Brain microvascular endothelial cell (primary cell): ENCODE measurements at regions not wholly inside any gene's neighbourhood (a gene's known extent, or its start where the extent isn't known, plus 50 kb on each side); places are given as distances from the start of the nearest gene placed in this dataset.

Source experiments
- DNase-seq: peaks from one replicate; pipeline ENCODE4 v3.0.0-alpha.2; 2020
- H3K27ac ChIP-seq: fragments of 250-450 bp; sonication (Bioruptor Pico); 2 replicates; pipeline ENCODE4 v1.5.1; 2020; ENCODE audit warnings: mild to moderate bottlenecking, moderate library complexity
- H3K27me3 ChIP-seq: fragments of 250-450 bp; sonication (Bioruptor Pico); replicated peaks from 2 replicates; pipeline ENCODE4 v1.5.1; 2020; ENCODE audit warnings: mild to moderate bottlenecking
- H3K36me3 ChIP-seq: fragments of 250-450 bp; sonication (Bioruptor Pico); replicated peaks from 2 replicates; pipeline ENCODE4 v1.5.1; 2020; ENCODE audit warnings: mild to moderate bottlenecking
- H3K4me3 ChIP-seq: 2 replicates; pipeline ENCODE4 v1.5.1; 2011; ENCODE audit warnings: low read depth, mild to moderate bottlenecking, control low read depth, low read length, moderate library complexity
- in situ Hi-C: cut with HindIII; loops from 2 replicates; pipeline ENCODE4 v1.10.0; 2017; ENCODE audit warnings: low sequenced_read_pairs, low pct_ligation_motif_present
- TF ChIP-seq, protein P1 (sequence below): IDR thresholded peaks from 2 replicates; pipeline ENCODE4 v1.5.1; 2011; ENCODE audit warnings: low read depth, mild to moderate bottlenecking, moderate library complexity, low read length, control low read depth, inconsistent platforms; ENCODE audit errors: missing control alignments

GRCh38 chr4:22877486-22878052 is 184.8 kb downstream of the GBA3 start:
- in situ Hi-C loops: no loop called here
- Histone ChIP-seq H3K4me3 (no peak overlapping the region), H3K27ac (no peak overlapping the region), H3K36me3 (no peaks in the 10 kb centered on the region), H3K27me3 (no peaks in the 10 kb centered on the region)
- DNase-seq: no peak
- TF ChIP-seq, protein P1, sequence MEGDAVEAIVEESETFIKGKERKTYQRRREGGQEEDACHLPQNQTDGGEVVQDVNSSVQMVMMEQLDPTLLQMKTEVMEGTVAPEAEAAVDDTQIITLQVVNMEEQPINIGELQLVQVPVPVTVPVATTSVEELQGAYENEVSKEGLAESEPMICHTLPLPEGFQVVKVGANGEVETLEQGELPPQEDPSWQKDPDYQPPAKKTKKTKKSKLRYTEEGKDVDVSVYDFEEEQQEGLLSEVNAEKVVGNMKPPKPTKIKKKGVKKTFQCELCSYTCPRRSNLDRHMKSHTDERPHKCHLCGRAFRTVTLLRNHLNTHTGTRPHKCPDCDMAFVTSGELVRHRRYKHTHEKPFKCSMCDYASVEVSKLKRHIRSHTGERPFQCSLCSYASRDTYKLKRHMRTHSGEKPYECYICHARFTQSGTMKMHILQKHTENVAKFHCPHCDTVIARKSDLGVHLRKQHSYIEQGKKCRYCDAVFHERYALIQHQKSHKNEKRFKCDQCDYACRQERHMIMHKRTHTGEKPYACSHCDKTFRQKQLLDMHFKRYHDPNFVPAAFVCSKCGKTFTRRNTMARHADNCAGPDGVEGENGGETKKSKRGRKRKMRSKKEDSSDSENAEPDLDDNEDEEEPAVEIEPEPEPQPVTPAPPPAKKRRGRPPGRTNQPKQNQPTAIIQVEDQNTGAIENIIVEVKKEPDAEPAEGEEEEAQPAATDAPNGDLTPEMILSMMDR: no peak

DNA sequence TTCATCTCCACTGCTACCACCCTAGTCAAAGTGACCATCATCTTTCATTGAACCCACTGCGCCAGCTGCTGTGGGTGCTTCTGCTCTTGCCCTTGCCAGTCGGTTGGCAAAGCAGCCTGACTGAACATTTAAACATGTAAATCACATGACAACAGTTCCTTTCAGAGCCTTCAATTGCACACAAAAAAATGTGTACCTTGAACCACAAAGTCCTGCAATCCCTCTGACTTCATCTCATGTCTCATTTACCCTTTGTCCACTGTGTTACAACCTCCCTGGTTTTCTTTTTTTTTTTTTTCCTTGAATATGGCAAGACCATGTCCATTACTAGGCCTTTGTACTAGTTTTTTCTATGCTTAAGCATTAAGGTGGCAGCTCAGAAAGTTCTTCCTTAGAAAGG is 183.5 kb downstream of the GBA3 start:
- DNase-seq: no peak
- in situ Hi-C loops: no loop called here
- Histone ChIP-seq H3K27me3 (no peaks in the 10 kb centered on the region), H3K4me3 (no peak overlapping the region), H3K27ac (no peak overlapping the region), H3K36me3 (no peaks in the 10 kb centered on the region)
- TF ChIP-seq, protein P1: no peak

DNA sequence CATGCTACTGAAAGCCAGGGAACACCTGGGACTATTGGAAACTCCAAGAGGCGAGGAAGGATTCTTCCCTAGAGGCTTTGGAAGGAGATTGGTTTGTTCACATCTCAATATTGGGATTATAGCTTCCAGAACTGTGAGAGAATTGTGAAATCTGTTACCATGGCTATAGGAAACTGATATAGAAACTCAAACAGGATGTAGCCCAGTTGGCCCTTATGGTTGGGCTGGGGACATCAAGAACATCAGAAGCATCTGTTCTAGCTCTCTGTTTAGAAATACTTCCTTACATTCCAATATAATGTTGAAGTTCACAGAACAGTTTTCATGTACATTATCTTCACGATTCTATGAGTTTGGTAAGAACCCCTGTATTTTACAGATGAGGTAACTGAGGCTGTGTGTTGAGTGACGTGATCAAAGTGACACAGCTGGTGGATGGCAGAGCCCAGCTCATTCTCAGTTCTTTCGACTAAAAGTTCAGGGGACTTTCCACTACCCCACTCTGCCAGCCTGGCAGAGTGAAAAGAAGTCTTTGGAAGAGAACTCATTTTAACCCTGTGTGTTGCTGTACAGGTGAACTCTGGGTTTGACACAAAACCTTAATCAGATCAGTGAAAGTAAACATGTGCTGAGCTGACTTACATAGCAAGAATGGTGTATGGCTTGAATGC is 183.0 kb downstream of the GBA3 start:
- TF ChIP-seq, protein P1: no peak
- Histone ChIP-seq H3K4me3 (no peak overlapping the region), H3K36me3 (no peaks in the 10 kb centered on the region), H3K27me3 (no peaks in the 10 kb centered on the region), H3K27ac (no peak overlapping the region)
- no peak for DNase-seq
- in situ Hi-C loops: no loop called here

GRCh38 chr4:22874334-22874912 is 181.7 kb downstream of the GBA3 start:
- Histone ChIP-seq H3K36me3 (no peaks in the 10 kb centered on the region), H3K27ac (no peak overlapping the region), H3K27me3 (no peaks in the 10 kb centered on the region), H3K4me3 (no peak overlapping the region)
- TF ChIP-seq, protein P1: no peak
- DNase-seq: no peak
- in situ Hi-C loops: no loop called here

DNA sequence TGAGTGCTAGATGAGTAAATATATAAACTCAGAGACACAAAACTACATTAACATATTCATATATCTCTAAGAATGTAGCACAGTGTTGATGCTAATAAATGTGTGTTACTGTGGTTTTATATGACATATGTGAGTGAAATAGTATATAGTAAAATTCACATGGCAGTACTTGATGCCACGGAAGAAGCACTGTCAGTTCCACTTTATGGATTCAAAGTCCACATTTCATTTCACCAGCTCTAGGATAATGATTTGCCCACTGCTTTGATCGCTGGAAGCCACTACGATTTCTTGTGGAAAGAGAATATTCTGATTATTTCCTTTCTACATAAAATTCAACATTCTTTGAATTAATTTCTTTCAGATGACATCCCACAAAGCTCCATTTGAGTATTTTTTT is 181.2 kb downstream of the GBA3 start:
- no peak for DNase-seq
- in situ Hi-C loops: no loop called here
- no peaks in the 10 kb centered on the region for H3K36me3 ChIP-seq
- TF ChIP-seq, protein P1: no peak
- no peak overlapping the region for H3K4me3 ChIP-seq
- no peaks in the 10 kb centered on the region for H3K27me3 ChIP-seq
- no peak overlapping the region for H3K27ac ChIP-seq
